RWPE1 (cell line): ENCODE measurements at regions not wholly inside any gene's neighbourhood (a gene's known extent, or its start where the extent isn't known, plus 50 kb on each side); places are given as distances from the start of the nearest gene placed in this dataset.

Source experiments
- CTCF ChIA-PET: fragments of 350-600 bp; sonication (Branson Sonifier 250); formaldehyde crosslinking; extraction: SDS; loops from one replicate; lab custom pipeline; 2021; lab: Yijun Ruan, JAX
- POLR2A ChIA-PET: fragments of 400-600 bp; formaldehyde crosslinking; extraction: SDS; loops from one replicate; lab custom pipeline; 2020; ENCODE audit warnings: antibody characterized with exemption; ENCODE audit not compliant: low non-redundant PET; lab: Yijun Ruan, JAX
- DNase-seq: peaks from one replicate; pipeline ENCODE4 v3.0.0; 2012; ENCODE audit warnings: low spot score
- H3K27ac ChIP-seq: fragments of 450-650 bp; 2 replicates; pipeline ENCODE4 v1.5.1; 2017
- TF ChIP-seq, protein P1 (sequence below): fragments of 450-650 bp; conservative IDR thresholded peaks from 2 replicates; pipeline ENCODE4 v1.5.1; 2017; ENCODE audit warnings: low read depth, mild to moderate bottlenecking

DNA sequence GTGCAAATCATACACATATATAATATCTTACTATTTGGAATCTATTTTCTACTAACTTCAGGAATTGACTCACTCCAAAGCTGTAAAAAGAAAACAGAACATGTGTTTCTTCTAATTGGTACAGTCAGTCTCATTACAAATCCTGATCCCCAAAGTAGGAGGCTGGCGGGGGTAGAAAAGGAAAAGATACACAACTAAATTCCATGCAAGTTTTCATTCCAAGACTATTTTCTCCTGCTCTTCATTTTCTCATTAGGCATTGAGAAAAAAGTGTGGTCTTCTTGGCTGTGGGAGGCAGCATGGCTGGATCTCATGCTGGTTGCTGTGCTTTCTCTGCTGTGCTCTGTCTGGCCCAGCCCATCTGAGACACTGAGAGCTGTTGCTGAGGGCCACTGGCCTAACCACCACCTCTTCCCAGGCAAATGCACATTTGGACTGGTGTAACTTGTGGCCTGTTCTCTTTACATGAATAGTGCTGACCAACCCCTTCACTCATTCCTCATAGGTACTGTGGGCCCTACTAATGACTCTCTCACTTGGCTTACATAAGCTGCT, 1107.5 kb upstream of the B3GALT2 start:
- TF ChIP-seq, protein P1, sequence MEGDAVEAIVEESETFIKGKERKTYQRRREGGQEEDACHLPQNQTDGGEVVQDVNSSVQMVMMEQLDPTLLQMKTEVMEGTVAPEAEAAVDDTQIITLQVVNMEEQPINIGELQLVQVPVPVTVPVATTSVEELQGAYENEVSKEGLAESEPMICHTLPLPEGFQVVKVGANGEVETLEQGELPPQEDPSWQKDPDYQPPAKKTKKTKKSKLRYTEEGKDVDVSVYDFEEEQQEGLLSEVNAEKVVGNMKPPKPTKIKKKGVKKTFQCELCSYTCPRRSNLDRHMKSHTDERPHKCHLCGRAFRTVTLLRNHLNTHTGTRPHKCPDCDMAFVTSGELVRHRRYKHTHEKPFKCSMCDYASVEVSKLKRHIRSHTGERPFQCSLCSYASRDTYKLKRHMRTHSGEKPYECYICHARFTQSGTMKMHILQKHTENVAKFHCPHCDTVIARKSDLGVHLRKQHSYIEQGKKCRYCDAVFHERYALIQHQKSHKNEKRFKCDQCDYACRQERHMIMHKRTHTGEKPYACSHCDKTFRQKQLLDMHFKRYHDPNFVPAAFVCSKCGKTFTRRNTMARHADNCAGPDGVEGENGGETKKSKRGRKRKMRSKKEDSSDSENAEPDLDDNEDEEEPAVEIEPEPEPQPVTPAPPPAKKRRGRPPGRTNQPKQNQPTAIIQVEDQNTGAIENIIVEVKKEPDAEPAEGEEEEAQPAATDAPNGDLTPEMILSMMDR, result no peak
- CTCF ChIA-PET, result interaction anchor here (0.5 to 0.7 kb wide), 2 partner anchors 138 to 1615 kb away, joined by 3 read pairs; no protein-coding TSS in a partner anchor
- no peak for DNase-seq
- no peak overlapping the region for H3K27ac ChIP-seq
- POLR2A ChIA-PET, result no interaction called here

DNA sequence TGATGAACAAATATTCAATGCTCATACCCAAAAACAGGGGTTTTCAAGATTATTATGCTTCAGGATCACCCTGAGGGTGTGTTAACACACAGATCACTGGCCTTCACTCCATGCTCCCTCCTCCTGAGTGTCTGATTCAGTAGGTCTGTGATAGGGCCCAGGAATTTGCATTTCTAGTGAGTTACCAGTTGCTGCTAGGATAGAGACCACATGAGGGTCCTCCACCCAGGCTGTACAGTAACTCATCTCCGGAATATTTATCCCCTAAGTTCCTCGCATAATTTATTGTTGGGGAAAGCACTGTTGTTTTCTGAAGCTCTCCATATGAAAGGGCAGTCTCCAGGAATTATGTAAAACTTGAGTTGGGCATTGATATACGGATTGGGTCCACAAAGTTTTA, 1106.6 kb upstream of the B3GALT2 start:
- no peak overlapping the region for H3K27ac ChIP-seq
- no peak for DNase-seq
- TF ChIP-seq, protein P1, result no peak
- ChIA-PET POLR2A (no interaction called here), CTCF (no interaction called here)

DNA sequence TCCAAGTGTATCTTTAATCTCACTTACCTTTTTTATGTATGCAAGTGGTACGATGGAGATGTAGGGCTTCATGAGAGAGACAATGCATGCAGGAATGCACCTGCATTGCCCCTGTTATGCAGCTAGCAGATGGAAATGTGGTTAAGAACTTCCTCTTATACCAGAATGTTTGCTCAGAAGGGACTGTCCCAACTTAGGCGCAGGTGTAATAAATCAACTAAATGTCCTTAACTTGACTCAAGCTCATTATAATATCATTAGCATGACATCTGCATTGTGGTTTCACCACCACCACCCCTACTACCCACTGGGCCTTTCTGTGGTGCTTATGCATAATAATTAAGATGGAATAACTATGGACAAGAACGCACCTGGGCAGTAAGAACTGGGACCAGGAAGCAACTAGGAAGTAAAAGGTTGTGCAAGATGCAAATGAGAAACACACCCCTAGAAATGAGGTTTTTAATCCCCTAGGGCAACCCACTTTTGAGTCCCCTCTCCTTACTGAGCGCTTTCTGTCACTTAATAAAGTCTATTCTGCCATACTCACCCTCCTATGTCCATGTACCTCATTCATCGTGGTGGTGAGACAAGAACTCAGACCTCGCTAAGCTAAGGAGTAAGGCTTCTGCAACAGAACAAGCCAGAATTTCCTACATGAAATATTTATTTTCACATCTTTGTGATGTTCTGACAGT, 1103.3 kb upstream of the B3GALT2 start:
- ChIA-PET POLR2A (no interaction called here), CTCF (no interaction called here)
- no peak overlapping the region for H3K27ac ChIP-seq
- TF ChIP-seq, protein P1, result no peak
- no peak for DNase-seq

DNA sequence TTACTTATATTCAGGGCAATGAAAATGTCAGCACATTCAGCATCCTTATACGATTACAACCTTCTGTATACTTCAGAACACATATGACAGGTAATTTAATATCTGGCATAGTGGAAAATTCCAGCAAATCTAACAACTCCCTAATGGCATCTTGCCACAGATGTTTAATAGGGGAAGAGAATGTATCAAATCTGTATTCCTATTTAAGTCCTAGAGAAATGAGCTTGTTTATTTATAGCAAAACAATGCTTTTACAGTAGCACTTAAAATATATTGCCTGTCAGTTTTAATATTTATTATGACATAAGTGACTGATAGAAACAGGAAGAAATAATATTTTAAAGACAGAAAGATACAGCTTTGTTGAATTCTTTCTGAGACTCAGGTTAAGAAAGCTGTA, 1101.8 kb upstream of the B3GALT2 start:
- ChIA-PET CTCF (interaction anchor here (0.6 kb wide), 1 partner anchor 1195 kb away, joined by 3 read pairs; no protein-coding TSS in a partner anchor), POLR2A (no interaction called here)
- H3K27ac ChIP-seq, result no peak overlapping the region
- no peak for DNase-seq
- TF ChIP-seq, protein P1, result no peak

DNA sequence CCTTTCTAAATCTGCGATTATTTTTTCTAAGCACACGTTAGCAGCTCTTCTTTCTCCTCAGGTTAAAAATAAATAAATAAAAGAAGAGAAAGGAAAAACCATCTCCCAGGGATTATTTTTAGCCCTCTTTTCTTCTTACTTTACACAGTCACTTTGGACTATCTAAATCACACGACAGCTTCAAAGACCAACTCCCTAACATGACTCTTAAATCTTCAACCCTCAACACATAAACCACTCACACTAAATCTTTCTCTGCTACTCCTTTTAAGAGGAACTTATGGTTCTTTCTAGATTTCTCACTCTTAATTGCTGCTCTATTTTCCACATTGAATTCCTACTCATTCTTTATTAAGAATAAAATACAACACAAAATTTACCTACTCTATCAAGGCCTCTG, 1095.0 kb upstream of the B3GALT2 start:
- TF ChIP-seq, protein P1, result no peak
- CTCF ChIA-PET, result no interaction called here
- POLR2A ChIA-PET, result no interaction called here
- DNase-seq, result no peak
- H3K27ac ChIP-seq, result no peak overlapping the region

DNA sequence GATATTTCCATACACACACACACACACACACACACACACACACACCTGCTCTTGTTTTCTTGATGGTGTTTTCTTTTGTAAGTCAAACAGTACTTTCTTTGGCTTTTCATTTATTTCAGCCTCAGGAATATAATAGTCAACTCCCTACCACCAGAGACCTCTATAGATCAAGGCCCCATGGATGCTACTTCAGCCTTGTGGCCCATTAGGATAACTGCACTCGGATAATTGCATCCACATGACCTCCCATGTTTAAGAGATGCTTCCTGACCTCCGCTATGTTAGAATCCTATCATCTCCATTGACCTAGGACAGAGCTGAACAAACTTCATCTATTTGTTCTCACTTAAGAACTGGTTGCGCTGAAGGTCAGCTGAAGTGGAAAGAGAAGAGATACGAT, 1094.0 kb upstream of the B3GALT2 start:
- H3K27ac ChIP-seq, result no peak overlapping the region
- POLR2A ChIA-PET, result no interaction called here
- TF ChIP-seq, protein P1, result no peak
- CTCF ChIA-PET, result no interaction called here
- no peak for DNase-seq
